C4-2B (cell line): ENCODE measurements at regions not wholly inside any gene's neighbourhood (a gene's known extent, or its start where the extent isn't known, plus 50 kb on each side); places are given as distances from the start of the nearest gene placed in this dataset.

Experiments used
- ZFX ChIP-seq: fragments of 450-650 bp; IDR thresholded peaks from 2 replicates; pipeline ENCODE4 v1.6.1; 2017
- TF ChIP-seq, protein P1 (sequence below): fragments of 450-650 bp; conservative IDR thresholded peaks from 2 replicates; pipeline ENCODE4 v1.5.1; 2017; ENCODE audit warnings: mild to moderate bottlenecking

DNA sequence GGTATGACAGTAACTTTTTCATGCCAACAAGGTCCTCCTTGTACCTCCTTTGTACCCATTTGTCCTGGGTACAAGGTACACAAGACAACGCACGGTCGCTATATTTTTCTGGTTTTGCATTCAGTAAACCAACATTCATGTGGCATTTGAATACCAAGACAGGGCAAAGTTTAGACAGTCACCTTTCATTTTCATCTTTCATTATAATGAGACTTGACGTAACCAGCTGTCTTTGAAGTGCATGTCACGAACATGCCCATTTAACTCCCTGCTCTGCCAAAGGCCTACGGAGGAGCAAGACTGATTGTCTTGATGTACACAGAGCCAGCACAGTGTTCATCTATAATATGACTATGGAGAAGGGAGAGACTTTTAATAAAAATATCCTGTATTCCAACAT, 91.0 kb downstream of the SETD4 start:
- TF ChIP-seq, protein P1, sequence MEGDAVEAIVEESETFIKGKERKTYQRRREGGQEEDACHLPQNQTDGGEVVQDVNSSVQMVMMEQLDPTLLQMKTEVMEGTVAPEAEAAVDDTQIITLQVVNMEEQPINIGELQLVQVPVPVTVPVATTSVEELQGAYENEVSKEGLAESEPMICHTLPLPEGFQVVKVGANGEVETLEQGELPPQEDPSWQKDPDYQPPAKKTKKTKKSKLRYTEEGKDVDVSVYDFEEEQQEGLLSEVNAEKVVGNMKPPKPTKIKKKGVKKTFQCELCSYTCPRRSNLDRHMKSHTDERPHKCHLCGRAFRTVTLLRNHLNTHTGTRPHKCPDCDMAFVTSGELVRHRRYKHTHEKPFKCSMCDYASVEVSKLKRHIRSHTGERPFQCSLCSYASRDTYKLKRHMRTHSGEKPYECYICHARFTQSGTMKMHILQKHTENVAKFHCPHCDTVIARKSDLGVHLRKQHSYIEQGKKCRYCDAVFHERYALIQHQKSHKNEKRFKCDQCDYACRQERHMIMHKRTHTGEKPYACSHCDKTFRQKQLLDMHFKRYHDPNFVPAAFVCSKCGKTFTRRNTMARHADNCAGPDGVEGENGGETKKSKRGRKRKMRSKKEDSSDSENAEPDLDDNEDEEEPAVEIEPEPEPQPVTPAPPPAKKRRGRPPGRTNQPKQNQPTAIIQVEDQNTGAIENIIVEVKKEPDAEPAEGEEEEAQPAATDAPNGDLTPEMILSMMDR = no peak
- no peak for TF ChIP-seq ZFX
